C1 segment of cervical spinal cord (tissue), 14 donors: ENCODE measurements at regions not wholly inside any gene's neighbourhood (a gene's known extent, or its start where the extent isn't known, plus 50 kb on each side); places are given as distances from the start of the nearest gene placed in this dataset.

Experiments
- DNase-seq, 14 donors: peaks; one replicate each; lab custom pipeline; 2025; lab: John Stamatoyannopoulos, UW

GRCh38 chr13:99862244-99862643 lies 109.3 kb downstream of the ZIC5 start:
- DNase-seq = peak in 1 of 14 donors; percentile 58

- DNase-seq = no peak
These were observed 109.8 kb downstream of the ZIC5 start for GRCh38 chr13:99861771-99862170.

GRCh38 chr13:99860745-99861144 lies 110.8 kb downstream of the ZIC5 start:
- peak in 1 of 14 donors; percentile 67 for DNase-seq

- peak in 1 of 14 donors; percentile 96 for DNase-seq
These were observed 112.1 kb downstream of the ZIC5 start for GRCh38 chr13:99859178-99860177.

GRCh38 chr13:99857738-99858137 lies 113.8 kb downstream of the ZIC5 start:
- DNase-seq = no peak

GRCh38 chr13:99855526-99856420 lies 115.8 kb downstream of the ZIC5 start:
- peak in 1 of 14 donors; percentile 47 for DNase-seq

- peak in 1 of 14 donors; percentile 72 for DNase-seq
These were observed 117.2 kb downstream of the ZIC5 start for GRCh38 chr13:99854366-99854765.

GRCh38 chr13:99847318-99847750 lies 124.2 kb downstream of the ZIC5 start:
- DNase-seq = no peak

GRCh38 chr13:99845161-99845874 lies 126.2 kb downstream of the ZIC5 start:
- peak in 1 of 14 donors; percentile 85 for DNase-seq

- no peak for DNase-seq
These were observed 127.1 kb downstream of the ZIC5 start for GRCh38 chr13:99844421-99844820.

GRCh38 chr13:99843872-99844271 lies 127.7 kb downstream of the ZIC5 start:
- DNase-seq = no peak

GRCh38 chr13:99842405-99842804 lies 129.2 kb downstream of the ZIC5 start:
- no peak for DNase-seq

GRCh38 chr13:99836291-99836690 lies 135.3 kb downstream of the ZIC5 start:
- no peak for DNase-seq

GRCh38 chr13:99835442-99835841 lies 136.1 kb downstream of the ZIC5 start:
- DNase-seq = no peak

GRCh38 chr13:99834246-99834645 lies 137.3 kb downstream of the ZIC5 start:
- DNase-seq = no peak

GRCh38 chr13:99832347-99832746 lies 139.2 kb downstream of the ZIC5 start:
- DNase-seq = no peak

- DNase-seq = no peak
These were observed 140.6 kb downstream of the ZIC5 start for GRCh38 chr13:99830931-99831330.

GRCh38 chr13:99829593-99830239 lies 141.9 kb downstream of the ZIC5 start:
- no peak for DNase-seq

- peak in 1 of 14 donors; percentile 71 for DNase-seq
These were observed 142.4 kb downstream of the ZIC5 start for GRCh38 chr13:99829161-99829560.

- DNase-seq = peak in 1 of 14 donors; percentile 71
These were observed 142.8 kb downstream of the ZIC5 start for GRCh38 chr13:99828735-99829134.

- DNase-seq = peak in 1 of 14 donors; percentile 34
These were observed 143.4 kb downstream of the ZIC5 start for GRCh38 chr13:99828123-99828522.
